ENCODE measurements at regions not wholly inside any gene's neighbourhood (a gene's known extent, or its start where the extent isn't known, plus 50 kb on each side); places are given as distances from the start of the nearest gene placed in this dataset.

DNA sequence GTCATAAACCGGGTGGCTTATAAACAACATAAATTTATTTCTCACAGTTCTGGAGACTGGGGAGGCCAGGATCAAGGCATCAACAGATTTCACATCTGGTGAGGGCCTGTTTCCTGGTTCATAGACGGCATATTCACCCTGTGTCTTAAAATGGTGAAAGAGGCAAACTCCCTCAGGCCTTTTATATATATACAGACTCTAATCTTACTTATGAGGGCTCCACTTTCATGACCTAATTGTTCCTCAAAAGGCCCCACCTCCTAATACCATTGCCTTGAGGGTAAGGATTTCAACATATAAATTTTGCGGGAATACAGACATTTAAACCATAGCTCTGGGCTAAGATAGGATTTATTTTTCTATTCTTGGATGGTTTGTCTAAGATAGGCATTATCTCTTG, 187.2 kb downstream of the PPP1R3A start:
- TF ChIP-seq, protein P1, sequence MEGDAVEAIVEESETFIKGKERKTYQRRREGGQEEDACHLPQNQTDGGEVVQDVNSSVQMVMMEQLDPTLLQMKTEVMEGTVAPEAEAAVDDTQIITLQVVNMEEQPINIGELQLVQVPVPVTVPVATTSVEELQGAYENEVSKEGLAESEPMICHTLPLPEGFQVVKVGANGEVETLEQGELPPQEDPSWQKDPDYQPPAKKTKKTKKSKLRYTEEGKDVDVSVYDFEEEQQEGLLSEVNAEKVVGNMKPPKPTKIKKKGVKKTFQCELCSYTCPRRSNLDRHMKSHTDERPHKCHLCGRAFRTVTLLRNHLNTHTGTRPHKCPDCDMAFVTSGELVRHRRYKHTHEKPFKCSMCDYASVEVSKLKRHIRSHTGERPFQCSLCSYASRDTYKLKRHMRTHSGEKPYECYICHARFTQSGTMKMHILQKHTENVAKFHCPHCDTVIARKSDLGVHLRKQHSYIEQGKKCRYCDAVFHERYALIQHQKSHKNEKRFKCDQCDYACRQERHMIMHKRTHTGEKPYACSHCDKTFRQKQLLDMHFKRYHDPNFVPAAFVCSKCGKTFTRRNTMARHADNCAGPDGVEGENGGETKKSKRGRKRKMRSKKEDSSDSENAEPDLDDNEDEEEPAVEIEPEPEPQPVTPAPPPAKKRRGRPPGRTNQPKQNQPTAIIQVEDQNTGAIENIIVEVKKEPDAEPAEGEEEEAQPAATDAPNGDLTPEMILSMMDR (IDR thresholded peaks at IDR 0.05; ENCODE audit: borderline replicate concordance, extremely low read depth, low read length, poor library complexity, severe bottlenecking), result no peak
- no peak for TF ChIP-seq EZH2 (IDR thresholded peaks at IDR 0.05; ENCODE audit: borderline replicate concordance, low read depth, low read length, severe bottlenecking)

Measured in DND-41 (cell line).